NCI-H774 (cell line): ENCODE measurements at regions not wholly inside any gene's neighbourhood (a gene's known extent, or its start where the extent isn't known, plus 50 kb on each side); places are given as distances from the start of the nearest gene placed in this dataset.

ENCODE experiments used
- DNase-seq: peaks from one replicate; lab custom pipeline; 2025; lab: John Stamatoyannopoulos, UW

GRCh38 chr3:18774319-18775088, 349.4 kb upstream of the SATB1 start:
- DNase-seq, result no peak

DNA sequence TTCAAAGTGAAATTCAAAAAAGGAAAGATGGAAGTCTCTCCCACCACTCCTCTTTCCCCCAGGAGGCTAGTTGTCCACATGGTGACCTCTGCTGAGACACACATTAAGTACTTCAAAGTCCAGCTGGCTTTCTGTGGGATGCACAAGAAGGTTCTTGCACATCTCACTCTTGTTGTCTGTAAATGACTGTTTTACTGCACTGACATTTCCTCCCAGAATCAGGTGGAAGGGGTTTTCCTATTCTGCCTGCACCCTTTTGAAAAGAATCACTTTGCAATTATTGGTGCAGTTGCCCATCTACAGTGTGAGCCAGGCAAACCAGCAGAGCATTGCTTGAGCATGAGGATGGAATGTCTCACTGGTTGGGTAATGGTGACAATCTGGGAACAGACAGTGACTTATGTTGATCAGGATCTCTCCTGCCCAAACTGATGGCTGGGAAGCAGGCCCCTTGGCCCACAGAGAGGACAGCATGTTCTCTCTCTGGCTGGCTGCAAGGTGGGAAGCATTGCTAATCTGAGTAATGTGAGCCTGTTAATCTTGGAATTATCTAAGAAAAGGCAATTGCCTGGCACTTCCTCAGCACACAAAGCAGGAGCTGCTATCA, 347.7 kb upstream of the SATB1 start:
- DNase-seq, result no peak

DNA sequence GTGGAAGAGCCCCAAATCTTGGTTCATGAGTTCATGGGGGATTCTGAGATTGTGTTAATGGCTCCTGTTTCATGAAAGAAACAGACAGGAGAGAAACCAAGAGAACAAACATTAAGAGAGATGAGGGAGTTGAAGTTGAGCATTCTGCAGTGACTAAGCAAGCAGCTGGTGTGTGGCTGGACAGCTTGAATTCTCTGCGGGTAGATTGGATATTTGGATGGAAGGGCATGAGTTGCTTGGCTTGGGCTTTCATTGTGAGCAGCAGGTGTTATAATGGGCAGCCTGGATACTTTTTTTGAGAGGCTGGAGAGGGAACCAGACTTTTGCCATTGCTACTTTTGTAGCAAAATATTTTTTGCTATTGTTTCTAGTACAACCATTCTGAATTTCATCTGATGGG, 346.8 kb upstream of the SATB1 start:
- no peak for DNase-seq

GRCh38 chr3:18770800-18771199, 345.7 kb upstream of the SATB1 start:
- DNase-seq, result no peak

- DNase-seq, result peak; percentile 25
Measured at GRCh38 chr3:18767756-18768303, 342.7 kb upstream of the SATB1 start.

DNA sequence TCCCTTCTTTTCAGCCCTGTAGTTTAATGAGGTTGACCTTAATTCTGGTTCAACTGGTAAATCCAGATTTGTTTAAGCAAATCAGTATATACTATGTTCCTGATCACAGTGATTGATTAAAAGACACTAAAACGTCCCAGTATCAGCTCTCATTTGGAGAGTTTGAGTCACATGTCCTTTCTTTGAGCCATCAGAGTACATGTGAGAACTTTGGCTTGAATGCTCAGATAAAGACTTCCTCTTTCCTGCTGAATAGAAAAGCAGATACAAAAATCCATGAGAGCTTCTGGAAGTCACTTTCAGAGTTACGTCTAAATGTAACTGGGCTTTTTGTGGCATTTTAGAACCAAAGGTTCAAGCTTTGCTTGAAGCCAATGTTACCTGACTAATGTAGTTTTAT, 341.8 kb upstream of the SATB1 start:
- no peak for DNase-seq

DNA sequence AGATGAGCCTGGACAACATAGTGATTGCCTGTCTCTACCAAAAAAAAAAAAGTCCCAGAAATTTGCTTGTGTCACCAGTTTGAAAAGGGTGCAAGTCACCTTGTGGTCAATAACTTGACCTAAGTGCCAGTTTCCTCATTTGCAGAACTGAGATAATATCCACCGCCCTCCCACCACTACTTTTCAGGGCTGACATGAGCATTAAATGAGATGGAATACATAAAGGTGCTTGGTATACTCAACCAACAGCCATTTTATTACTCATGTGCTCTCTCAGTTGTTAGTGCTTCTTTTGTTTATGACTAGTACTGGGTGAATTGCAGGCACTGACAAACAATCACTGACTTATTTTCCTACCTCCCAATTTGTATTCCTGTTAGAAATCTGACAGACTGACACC, 340.5 kb upstream of the SATB1 start:
- no peak for DNase-seq

GRCh38 chr3:18765161-18765560, 340.0 kb upstream of the SATB1 start:
- no peak for DNase-seq

- no peak for DNase-seq
Measured at GRCh38 chr3:18761530-18761929, 336.4 kb upstream of the SATB1 start.

DNA sequence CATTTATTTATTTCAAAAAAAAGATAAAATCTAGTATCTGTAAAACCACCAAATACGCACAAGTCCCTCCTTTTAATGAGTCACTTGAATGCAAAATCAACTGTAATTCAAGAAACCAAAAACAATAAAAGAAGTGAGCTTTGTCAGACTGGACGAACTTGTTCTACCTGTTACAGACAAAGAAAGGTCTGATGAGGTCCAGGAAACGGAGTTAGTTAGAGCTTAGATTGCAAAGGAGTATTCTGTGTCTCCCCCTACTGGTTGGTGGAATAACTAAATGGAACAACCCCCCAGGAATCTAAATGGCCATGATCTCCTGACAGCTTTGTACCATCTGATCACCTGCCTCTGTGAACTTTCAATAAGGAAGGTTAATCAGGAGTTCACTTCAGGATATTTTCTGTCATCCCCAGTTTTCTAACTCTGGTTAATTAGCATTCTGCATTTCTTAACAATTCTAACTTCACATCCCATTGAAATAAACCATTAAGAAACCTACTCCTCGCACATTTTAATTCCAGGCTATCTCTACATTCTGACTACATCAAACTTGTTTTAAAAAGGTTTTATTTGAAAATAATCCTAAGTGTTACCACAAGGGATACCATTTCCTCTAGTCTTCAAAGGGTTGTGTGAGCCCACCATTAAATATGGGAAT, 333.0 kb upstream of the SATB1 start:
- DNase-seq, result peak; percentile 68

DNA sequence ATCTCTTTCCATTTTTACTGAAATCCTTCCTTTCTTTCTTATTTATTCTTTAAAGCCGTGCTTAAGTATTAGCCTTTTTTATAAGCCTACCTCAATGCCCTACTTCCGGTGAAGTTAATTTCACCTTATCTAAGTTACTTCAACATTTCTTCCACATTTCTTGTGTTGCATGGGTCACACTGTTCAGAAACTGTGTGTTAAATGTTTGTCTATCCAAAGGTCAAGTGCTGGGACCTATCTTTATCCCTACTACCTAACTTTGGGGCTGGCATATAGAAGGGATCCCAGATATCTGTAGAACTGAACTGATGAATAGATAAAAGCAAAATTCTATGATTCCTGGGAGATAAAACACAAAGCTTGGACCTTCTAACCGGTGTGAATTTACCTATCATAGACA, 332.3 kb upstream of the SATB1 start:
- DNase-seq, result no peak

- no peak for DNase-seq
Measured at GRCh38 chr3:18752273-18752934, 327.3 kb upstream of the SATB1 start.

DNA sequence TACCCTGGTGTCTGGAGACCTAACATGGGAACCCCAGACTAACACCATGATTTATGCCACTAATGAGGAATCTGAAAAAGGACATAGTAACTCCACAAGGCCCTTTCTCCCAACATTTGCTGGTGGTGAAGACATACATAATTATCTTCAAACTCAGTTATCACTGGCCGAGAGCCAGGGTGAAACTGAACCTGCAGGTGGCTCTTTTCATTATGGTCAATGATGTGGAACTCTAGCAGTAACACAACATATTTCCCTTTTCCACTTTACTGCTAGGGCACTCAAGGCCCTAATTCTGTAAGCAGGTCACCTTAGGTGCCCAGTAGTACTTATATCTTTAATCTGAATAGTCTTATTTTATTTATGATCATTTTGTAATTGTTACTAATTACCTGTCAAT, 326.4 kb upstream of the SATB1 start:
- peak; percentile 35 for DNase-seq

DNA sequence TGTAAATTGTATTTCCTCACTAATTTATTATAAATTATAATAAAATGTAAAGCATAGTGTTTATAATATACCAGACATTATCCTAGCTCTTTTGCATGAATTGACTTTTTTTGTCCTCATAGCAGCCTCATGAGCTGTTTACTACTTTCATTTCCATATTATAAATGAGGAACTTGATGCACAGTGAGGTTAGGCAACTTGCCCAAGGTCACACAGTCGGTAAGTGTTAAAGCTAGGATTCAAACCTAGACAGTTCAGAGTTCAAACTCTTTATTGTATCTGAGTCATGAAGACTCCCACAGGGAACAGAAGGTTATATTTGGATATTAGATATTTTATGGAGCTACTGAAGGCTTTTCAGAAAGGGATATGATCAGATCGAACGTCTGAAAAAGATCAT, 322.2 kb upstream of the SATB1 start:
- no peak for DNase-seq

DNA sequence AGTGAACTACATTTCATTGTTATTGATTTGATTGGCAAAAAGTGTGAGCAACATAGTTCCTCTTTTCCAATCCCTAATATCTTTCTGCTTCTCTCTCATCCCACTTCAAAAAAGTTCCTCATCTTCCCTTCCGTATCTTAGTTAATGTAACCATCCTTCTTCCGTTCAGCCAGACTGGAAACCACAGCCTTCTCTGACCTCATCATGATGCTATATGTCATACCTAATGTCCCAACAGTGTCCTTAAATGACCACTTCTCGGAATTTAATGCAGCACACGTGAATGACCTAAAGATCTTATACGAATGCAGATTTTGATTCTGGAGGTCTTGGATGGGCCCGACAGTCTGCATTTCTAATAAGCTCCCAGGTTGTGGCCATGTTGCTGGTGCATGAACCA, 320.3 kb upstream of the SATB1 start:
- no peak for DNase-seq

GRCh38 chr3:18744472-18744871, 319.3 kb upstream of the SATB1 start:
- no peak for DNase-seq

DNA sequence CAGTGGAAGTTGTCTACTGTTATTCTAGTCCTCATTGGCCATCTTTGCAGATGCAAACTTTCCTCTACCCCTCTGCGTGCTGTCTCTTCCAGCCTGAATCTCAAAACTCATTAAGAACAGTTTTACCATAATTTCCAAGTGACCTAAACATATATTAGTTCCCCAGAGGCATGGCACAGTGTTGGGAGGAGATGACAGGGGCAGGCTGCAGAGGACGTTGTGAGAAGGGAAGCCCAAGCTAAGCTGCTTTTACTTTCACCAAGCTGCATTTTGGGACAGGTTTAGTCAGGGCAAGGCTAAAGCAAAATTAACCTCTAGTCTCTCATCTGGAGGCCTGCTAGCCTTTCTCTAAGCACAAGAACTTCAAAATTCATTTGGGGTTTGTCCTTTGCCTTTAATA, 318.6 kb upstream of the SATB1 start:
- DNase-seq, result no peak

- DNase-seq, result no peak
Measured at GRCh38 chr3:18740631-18741583, 315.8 kb upstream of the SATB1 start.

- no peak for DNase-seq
Measured at GRCh38 chr3:18739099-18739433, 313.9 kb upstream of the SATB1 start.

DNA sequence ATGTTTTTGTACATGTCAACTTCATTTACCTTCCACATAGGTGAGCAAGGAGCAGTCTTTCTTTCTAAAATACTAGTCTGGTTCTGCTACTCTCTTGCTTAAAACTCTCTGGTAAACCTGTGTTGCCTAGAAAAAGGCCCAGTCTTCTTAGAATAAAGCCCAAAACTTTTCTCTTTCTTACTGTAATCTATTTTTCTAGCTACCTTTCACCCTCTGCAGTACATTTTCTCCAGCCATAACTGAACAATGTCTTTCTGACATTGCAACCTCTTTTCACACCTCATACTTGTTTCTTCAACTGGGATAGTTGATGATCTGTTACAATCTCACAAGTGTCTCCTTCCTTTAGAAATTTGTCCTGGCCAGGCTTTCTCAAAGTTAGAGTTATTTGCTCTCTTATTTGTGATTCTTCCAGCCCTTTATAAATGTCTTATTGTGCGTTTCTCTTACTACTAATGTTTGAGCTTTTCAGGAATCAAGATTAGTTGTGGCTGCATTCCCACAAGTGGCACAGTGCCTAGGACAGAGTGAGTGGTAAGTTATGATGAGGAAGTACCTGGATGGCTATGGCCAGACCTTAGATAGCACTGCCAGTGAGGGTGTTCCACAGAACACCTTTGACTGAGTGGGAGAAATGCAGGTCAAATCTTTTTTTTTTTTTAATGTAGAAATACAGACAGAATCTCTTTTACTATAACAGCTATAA, 313.4 kb upstream of the SATB1 start:
- no peak for DNase-seq

DNA sequence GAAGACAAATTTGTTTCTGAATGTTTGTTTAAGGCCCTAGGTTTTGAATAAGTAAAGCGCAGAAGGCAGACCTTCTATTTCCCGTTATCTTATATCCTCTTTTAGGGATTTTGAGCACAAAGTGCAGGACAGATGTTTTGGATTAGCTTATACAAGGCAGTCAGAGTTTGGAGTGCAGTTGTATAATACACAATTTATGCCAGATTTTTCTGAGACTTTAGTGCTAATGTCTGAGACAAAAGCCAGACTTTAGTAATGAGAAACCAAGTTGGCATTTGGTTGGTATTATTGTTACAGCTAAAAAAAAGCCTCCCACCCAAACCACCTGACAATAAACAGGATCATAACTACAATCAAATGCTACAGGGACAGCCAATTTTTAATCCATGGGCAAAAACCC, 309.9 kb upstream of the SATB1 start:
- DNase-seq, result no peak
